Right lobe of liver (tissue), 4 donors: ENCODE measurements at regions not wholly inside any gene's neighbourhood (a gene's known extent, or its start where the extent isn't known, plus 50 kb on each side); places are given as distances from the start of the nearest gene placed in this dataset.
"Not testable (repeated sequence)": the region's sequence is repeated elsewhere in the genome, so short reads cannot be mapped to it uniquely, and the experiment has no call there.

Source experiments
- POLR2A ChIP-seq: fragments of 450-650 bp; IDR thresholded peaks from one replicate; pipeline ENCODE4 v1.6.1; 2017; ENCODE audit warnings: antibody characterized with exemption, mild to moderate bottlenecking
- TF ChIP-seq, protein P1 (sequence below), 4 donors: fragments of 200-600 bp in 3 of 4; fragments of 450-650 bp in 1 of 4; IDR thresholded peaks; one replicate each; pipeline versions ENCODE4 v1.5.1 to v1.8.0; 2016 to 2022; ENCODE audit warnings: antibody characterized with exemption in 4 of 4, mild to moderate bottlenecking in 2 of 4
- donor health status: DM: no; HTN: no; CAD: no.
- donor health status: DM: no; HTN: no; CAD: no.
- donor health status: DM: no; HTN: yes; CAD: no.

DNA sequence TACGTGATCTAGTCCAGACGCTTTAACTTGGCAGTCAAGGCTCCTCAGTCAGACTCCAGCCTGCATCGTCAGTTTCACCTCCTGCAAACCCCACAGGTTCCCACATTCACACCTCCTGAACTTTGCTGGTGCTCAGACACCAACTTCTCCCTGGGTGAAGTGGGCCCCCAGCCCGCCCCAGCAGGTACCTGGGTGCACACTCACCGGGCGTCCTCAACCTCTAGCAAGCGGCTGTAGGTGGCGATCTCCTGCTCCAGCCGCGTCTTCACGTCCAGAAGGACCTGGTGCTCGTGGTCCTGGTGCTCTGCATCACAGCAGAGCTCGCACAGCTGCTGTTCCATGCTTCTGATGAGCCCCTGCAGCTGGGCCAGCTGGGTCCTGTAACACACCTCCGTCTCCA lies 122.9 kb downstream of the TNFRSF13B start:
- not testable (repeated sequence) for TF ChIP-seq POLR2A
- TF ChIP-seq, protein P1, sequence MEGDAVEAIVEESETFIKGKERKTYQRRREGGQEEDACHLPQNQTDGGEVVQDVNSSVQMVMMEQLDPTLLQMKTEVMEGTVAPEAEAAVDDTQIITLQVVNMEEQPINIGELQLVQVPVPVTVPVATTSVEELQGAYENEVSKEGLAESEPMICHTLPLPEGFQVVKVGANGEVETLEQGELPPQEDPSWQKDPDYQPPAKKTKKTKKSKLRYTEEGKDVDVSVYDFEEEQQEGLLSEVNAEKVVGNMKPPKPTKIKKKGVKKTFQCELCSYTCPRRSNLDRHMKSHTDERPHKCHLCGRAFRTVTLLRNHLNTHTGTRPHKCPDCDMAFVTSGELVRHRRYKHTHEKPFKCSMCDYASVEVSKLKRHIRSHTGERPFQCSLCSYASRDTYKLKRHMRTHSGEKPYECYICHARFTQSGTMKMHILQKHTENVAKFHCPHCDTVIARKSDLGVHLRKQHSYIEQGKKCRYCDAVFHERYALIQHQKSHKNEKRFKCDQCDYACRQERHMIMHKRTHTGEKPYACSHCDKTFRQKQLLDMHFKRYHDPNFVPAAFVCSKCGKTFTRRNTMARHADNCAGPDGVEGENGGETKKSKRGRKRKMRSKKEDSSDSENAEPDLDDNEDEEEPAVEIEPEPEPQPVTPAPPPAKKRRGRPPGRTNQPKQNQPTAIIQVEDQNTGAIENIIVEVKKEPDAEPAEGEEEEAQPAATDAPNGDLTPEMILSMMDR (IDR thresholded peaks at IDR 0.05) = not testable (repeated sequence)
